ENCODE measurements at regions not wholly inside any gene's neighbourhood (a gene's known extent, or its start where the extent isn't known, plus 50 kb on each side); places are given as distances from the start of the nearest gene placed in this dataset.

DNA sequence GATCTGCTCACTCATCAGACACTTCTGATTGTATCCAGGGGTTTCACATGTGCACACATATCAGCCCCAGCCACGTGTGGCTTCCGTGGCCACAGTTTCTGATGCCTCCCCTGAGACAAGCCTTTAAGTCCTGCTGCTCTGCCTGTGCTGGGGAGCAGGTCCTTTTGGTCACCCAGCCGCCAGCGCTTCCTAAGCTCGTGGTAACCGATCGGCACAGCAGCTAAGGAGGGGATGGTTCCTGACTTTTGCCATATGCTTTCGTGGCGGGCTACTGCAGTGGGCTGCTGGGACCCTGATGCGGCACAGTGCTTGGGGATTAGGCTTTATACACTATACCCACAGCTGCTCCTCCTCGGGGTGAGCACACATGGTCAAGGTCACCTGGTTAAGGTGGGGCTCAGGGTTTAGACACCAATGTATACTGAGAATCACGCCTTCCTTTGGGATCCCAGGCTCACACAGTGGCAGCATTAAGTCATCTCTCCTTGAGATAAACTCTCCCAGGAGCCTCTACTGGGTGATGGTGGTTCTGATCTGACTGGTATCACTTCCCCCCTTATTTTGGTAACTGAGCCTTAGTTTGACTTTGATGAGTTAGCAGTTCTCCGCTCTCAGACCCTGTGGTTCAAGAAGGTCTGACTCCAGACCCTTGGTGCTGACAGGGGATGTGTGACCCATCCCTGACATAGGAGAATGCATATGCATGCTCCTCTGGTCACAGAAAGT is 85.9 kb upstream of the KCNG1 start:
- TF ChIP-seq POLR2AphosphoS5 (IDR thresholded peaks at IDR 0.05): no peak
- TF ChIP-seq, protein P1, sequence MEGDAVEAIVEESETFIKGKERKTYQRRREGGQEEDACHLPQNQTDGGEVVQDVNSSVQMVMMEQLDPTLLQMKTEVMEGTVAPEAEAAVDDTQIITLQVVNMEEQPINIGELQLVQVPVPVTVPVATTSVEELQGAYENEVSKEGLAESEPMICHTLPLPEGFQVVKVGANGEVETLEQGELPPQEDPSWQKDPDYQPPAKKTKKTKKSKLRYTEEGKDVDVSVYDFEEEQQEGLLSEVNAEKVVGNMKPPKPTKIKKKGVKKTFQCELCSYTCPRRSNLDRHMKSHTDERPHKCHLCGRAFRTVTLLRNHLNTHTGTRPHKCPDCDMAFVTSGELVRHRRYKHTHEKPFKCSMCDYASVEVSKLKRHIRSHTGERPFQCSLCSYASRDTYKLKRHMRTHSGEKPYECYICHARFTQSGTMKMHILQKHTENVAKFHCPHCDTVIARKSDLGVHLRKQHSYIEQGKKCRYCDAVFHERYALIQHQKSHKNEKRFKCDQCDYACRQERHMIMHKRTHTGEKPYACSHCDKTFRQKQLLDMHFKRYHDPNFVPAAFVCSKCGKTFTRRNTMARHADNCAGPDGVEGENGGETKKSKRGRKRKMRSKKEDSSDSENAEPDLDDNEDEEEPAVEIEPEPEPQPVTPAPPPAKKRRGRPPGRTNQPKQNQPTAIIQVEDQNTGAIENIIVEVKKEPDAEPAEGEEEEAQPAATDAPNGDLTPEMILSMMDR (IDR thresholded peaks at IDR 0.05): no peak
- no peak for TF ChIP-seq POLR2A (IDR thresholded peaks at IDR 0.05)
